A673 (cell line): ENCODE measurements at regions not wholly inside any gene's neighbourhood (a gene's known extent, or its start where the extent isn't known, plus 50 kb on each side); places are given as distances from the start of the nearest gene placed in this dataset.

Source experiments
- BruUV-seq: library from RNA; stranded (reverse); fragments of 400-500 nt; replicated peaks from 2 replicates; lab custom pipeline; 2021; lab: Mats Ljungman, UMichigan
- CTCF ChIA-PET: fragments of 300-600 bp; sonication (Branson Sonifier 250); formaldehyde crosslinking; loops from one replicate; lab custom pipeline; 2022; ENCODE audit warnings: antibody characterized with exemption; lab: Charles Lee
- POLR2A ChIA-PET: fragments of 300-600 bp; sonication (Branson Sonifier 250); formaldehyde crosslinking; loops from one replicate; lab custom pipeline; 2022; ENCODE audit warnings: antibody characterized with exemption; ENCODE audit not compliant: low non-redundant PET; lab: Charles Lee
- DNase-seq: peaks from one replicate; pipeline ENCODE4 v3.0.0-alpha.2; 2015; ENCODE audit warnings: low spot score
- H3K27ac ChIP-seq: fragments of 200-600 bp; sonication (generic); 2 replicates; pipeline ENCODE4 v1.5.1; 2016; ENCODE audit warnings: mixed run types, low read depth, mild to moderate bottlenecking, mixed read lengths, antibody characterized with exemption, low read length; ENCODE audit not compliant: poor library complexity, severe bottlenecking
- H3K27me3 ChIP-seq: fragments of 200-600 bp; sonication (generic); replicated peaks from 2 replicates; pipeline ENCODE4 v1.6.1; 2017; ENCODE audit warnings: mixed run types, low read depth, mild to moderate bottlenecking, mixed read lengths, antibody characterized with exemption, low read length; ENCODE audit not compliant: insufficient read depth, poor library complexity
- H3K36me3 ChIP-seq: fragments of 200-600 bp; sonication (generic); 2 replicates; pipeline ENCODE4 v1.6.1; 2016; ENCODE audit warnings: mixed run types, mild to moderate bottlenecking, mixed read lengths, antibody characterized with exemption, low read length; ENCODE audit not compliant: insufficient read depth, poor library complexity, severe bottlenecking
- H3K4me1 ChIP-seq: fragments of 200-600 bp; sonication (generic); 2 replicates; pipeline ENCODE4 v1.6.1; 2017; ENCODE audit warnings: mixed run types, mild to moderate bottlenecking, mixed read lengths, antibody characterized with exemption, low read length; ENCODE audit not compliant: insufficient read depth, poor library complexity, severe bottlenecking
- H3K4me3 ChIP-seq: fragments of 200-600 bp; sonication (generic); 2 replicates; pipeline ENCODE4 v1.5.1; 2016; ENCODE audit warnings: low read depth, mixed run types, mild to moderate bottlenecking, mixed read lengths, low read length; ENCODE audit not compliant: poor library complexity, severe bottlenecking
- H3K9me3 ChIP-seq: fragments of 200-600 bp; sonication (generic); 2 replicates; pipeline ENCODE4 v1.6.1; 2016; ENCODE audit warnings: mixed run types, low read depth, mild to moderate bottlenecking, mixed read lengths, antibody characterized with exemption, low read length; ENCODE audit not compliant: poor library complexity, severe bottlenecking
- CTCF ChIP-seq: fragments of 300-800, 200-600 bp; sonication (generic); conservative IDR thresholded peaks from 2 replicates; pipeline ENCODE4 v1.5.1; 2017; ENCODE audit warnings: low read depth, mild to moderate bottlenecking, antibody characterized with exemption, low read length, moderate library complexity, mixed read lengths
- EZH2 ChIP-seq: fragments of 200-600 bp; sonication (generic); IDR thresholded peaks from 2 replicates; pipeline ENCODE4 v1.6.1; 2017; ENCODE audit warnings: borderline replicate concordance, low read depth, mild to moderate bottlenecking, mixed read lengths, antibody characterized with exemption, low read length; ENCODE audit not compliant: poor library complexity, severe bottlenecking
- intact Hi-C: fragments of 100-400 bp; cut with micrococcal nuclease; formaldehyde crosslinking; loops from one replicate; pipeline ENCODE4 v1.10.0; 2022; ENCODE audit not compliant: unreplicated experiment

GRCh38 chr16:6545329-6545728, 787.3 kb upstream of the RBFOX1 start:
- no peak overlapping the region for H3K4me3 ChIP-seq
- H3K27ac ChIP-seq, result no peak overlapping the region
- no peaks in the 10 kb centered on the region for H3K9me3 ChIP-seq
- no peaks in the 10 kb centered on the region for H3K36me3 ChIP-seq
- H3K27me3 ChIP-seq, result no peaks in the 10 kb centered on the region
- POLR2A ChIA-PET, result no interaction called here
- CTCF ChIA-PET, result no interaction called here
- intact Hi-C loops, result no loop called here
- BruUV-seq, result no TSS peak
- TF ChIP-seq CTCF (no peak), EZH2 (no peak)
- DNase-seq, result no peak
- no peaks in the 10 kb centered on the region for H3K4me1 ChIP-seq

DNA sequence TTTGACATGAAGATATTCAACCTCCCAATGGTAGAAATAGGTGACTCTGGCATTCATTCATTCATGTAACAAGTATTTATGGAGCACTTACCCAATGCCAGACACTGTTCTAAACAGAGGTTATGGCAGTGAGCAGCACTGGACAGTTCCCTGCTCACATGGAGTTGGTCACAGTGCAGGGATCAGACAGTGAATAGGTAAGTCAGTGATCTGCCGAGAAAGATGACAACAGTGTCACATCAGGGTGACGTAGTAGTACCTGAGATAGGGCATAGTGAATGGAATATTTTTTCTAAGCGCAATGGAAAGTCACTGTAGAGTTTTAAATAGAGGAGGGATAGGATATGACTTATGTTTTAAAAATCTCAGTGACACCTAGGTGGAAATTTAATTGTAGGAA, 791.4 kb upstream of the RBFOX1 start:
- POLR2A ChIA-PET, result no interaction called here
- no peaks in the 10 kb centered on the region for H3K36me3 ChIP-seq
- intact Hi-C loops, result no loop called here
- no peak overlapping the region for H3K27ac ChIP-seq
- DNase-seq, result no peak
- H3K9me3 ChIP-seq, result no peaks in the 10 kb centered on the region
- CTCF ChIA-PET, result no interaction called here
- no peak for TF ChIP-seq EZH2
- no peaks in the 10 kb centered on the region for H3K4me1 ChIP-seq
- no peaks in the 10 kb centered on the region for H3K27me3 ChIP-seq
- BruUV-seq, result no TSS peak
- no peak overlapping the region for H3K4me3 ChIP-seq

- Histone ChIP-seq H3K9me3 (no peaks in the 10 kb centered on the region), H3K27ac (no peak overlapping the region), H3K4me3 (no peak overlapping the region), H3K36me3 (no peaks in the 10 kb centered on the region), H3K4me1 (no peaks in the 10 kb centered on the region), H3K27me3 (no peaks in the 10 kb centered on the region)
- ChIA-PET POLR2A (no interaction called here), CTCF (no interaction called here)
- no TSS peak for BruUV-seq
- no peak for DNase-seq
- intact Hi-C loops, result no loop called here
- no peak for TF ChIP-seq CTCF
Observed at GRCh38 chr16:6536411-6536810, 796.2 kb upstream of the RBFOX1 start.

- ChIA-PET POLR2A (no interaction called here), CTCF (no interaction called here)
- Histone ChIP-seq H3K27ac (no peak overlapping the region), H3K4me1 (no peaks in the 10 kb centered on the region), H3K27me3 (no peaks in the 10 kb centered on the region), H3K9me3 (no peaks in the 10 kb centered on the region), H3K4me3 (no peak overlapping the region), H3K36me3 (no peaks in the 10 kb centered on the region)
- BruUV-seq, result no TSS peak
- no peak for DNase-seq
- TF ChIP-seq EZH2, result no peak
- no peak for TF ChIP-seq CTCF
- intact Hi-C loops, result no loop called here
Observed at GRCh38 chr16:6531067-6531466, 801.6 kb upstream of the RBFOX1 start.
